H1 (cell line): ENCODE measurements at regions not wholly inside any gene's neighbourhood (a gene's known extent, or its start where the extent isn't known, plus 50 kb on each side); places are given as distances from the start of the nearest gene placed in this dataset.

ENCODE experiments used
- HDAC6 ChIP-seq: IDR thresholded peaks from one replicate; pipeline ENCODE4 v1.7.1; 2012; ENCODE audit warnings: low read depth, mild to moderate bottlenecking, inconsistent platforms, low read length, moderate library complexity
- MAFK ChIP-seq: IDR thresholded peaks from 2 replicates; pipeline ENCODE4 v1.6.1; 2012; ENCODE audit warnings: low read depth, mild to moderate bottlenecking, improper control_type of control experiment, low read length
- TBP ChIP-seq: IDR thresholded peaks from 2 replicates; pipeline ENCODE4 v1.6.1; 2011; ENCODE audit warnings: low read depth, low read length, improper control_type of control experiment
- YY1 ChIP-seq: IDR thresholded peaks from 2 replicates; pipeline ENCODE4 v1.6.1; 2011; ENCODE audit warnings: low read depth, mild to moderate bottlenecking, low read length
- TF ChIP-seq, protein P1 (sequence below): fragments of 300-600 bp; sonication (generic); IDR thresholded peaks from 2 replicates; pipeline ENCODE4 v1.7.1; 2012; ENCODE audit warnings: low read length, moderate library complexity, mild to moderate bottlenecking, inconsistent platforms; ENCODE audit not compliant: insufficient replicate concordance
- TF ChIP-seq, protein P2 (sequence below): IDR thresholded peaks from 2 replicates; pipeline ENCODE4 v1.6.1; 2012; ENCODE audit warnings: inconsistent platforms

- TF ChIP-seq, protein P1, sequence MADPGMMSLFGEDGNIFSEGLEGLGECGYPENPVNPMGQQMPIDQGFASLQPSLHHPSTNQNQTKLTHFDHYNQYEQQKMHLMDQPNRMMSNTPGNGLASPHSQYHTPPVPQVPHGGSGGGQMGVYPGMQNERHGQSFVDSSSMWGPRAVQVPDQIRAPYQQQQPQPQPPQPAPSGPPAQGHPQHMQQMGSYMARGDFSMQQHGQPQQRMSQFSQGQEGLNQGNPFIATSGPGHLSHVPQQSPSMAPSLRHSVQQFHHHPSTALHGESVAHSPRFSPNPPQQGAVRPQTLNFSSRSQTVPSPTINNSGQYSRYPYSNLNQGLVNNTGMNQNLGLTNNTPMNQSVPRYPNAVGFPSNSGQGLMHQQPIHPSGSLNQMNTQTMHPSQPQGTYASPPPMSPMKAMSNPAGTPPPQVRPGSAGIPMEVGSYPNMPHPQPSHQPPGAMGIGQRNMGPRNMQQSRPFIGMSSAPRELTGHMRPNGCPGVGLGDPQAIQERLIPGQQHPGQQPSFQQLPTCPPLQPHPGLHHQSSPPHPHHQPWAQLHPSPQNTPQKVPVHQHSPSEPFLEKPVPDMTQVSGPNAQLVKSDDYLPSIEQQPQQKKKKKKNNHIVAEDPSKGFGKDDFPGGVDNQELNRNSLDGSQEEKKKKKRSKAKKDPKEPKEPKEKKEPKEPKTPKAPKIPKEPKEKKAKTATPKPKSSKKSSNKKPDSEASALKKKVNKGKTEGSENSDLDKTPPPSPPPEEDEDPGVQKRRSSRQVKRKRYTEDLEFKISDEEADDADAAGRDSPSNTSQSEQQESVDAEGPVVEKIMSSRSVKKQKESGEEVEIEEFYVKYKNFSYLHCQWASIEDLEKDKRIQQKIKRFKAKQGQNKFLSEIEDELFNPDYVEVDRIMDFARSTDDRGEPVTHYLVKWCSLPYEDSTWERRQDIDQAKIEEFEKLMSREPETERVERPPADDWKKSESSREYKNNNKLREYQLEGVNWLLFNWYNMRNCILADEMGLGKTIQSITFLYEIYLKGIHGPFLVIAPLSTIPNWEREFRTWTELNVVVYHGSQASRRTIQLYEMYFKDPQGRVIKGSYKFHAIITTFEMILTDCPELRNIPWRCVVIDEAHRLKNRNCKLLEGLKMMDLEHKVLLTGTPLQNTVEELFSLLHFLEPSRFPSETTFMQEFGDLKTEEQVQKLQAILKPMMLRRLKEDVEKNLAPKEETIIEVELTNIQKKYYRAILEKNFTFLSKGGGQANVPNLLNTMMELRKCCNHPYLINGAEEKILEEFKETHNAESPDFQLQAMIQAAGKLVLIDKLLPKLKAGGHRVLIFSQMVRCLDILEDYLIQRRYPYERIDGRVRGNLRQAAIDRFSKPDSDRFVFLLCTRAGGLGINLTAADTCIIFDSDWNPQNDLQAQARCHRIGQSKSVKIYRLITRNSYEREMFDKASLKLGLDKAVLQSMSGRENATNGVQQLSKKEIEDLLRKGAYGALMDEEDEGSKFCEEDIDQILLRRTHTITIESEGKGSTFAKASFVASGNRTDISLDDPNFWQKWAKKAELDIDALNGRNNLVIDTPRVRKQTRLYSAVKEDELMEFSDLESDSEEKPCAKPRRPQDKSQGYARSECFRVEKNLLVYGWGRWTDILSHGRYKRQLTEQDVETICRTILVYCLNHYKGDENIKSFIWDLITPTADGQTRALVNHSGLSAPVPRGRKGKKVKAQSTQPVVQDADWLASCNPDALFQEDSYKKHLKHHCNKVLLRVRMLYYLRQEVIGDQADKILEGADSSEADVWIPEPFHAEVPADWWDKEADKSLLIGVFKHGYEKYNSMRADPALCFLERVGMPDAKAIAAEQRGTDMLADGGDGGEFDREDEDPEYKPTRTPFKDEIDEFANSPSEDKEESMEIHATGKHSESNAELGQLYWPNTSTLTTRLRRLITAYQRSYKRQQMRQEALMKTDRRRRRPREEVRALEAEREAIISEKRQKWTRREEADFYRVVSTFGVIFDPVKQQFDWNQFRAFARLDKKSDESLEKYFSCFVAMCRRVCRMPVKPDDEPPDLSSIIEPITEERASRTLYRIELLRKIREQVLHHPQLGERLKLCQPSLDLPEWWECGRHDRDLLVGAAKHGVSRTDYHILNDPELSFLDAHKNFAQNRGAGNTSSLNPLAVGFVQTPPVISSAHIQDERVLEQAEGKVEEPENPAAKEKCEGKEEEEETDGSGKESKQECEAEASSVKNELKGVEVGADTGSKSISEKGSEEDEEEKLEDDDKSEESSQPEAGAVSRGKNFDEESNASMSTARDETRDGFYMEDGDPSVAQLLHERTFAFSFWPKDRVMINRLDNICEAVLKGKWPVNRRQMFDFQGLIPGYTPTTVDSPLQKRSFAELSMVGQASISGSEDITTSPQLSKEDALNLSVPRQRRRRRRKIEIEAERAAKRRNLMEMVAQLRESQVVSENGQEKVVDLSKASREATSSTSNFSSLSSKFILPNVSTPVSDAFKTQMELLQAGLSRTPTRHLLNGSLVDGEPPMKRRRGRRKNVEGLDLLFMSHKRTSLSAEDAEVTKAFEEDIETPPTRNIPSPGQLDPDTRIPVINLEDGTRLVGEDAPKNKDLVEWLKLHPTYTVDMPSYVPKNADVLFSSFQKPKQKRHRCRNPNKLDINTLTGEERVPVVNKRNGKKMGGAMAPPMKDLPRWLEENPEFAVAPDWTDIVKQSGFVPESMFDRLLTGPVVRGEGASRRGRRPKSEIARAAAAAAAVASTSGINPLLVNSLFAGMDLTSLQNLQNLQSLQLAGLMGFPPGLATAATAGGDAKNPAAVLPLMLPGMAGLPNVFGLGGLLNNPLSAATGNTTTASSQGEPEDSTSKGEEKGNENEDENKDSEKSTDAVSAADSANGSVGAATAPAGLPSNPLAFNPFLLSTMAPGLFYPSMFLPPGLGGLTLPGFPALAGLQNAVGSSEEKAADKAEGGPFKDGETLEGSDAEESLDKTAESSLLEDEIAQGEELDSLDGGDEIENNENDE, result peak; percentile 100
- TF ChIP-seq TBP, result peak; percentile 17; the same call in 1 of the 2 replicates
- peak; percentile 66 for TF ChIP-seq YY1
- TF ChIP-seq HDAC6, result no peak
- TF ChIP-seq, protein P2, sequence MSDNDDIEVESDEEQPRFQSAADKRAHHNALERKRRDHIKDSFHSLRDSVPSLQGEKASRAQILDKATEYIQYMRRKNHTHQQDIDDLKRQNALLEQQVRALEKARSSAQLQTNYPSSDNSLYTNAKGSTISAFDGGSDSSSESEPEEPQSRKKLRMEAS, result 0 out of 2 replicates have a peak, but pooled peaks have one; percentile 32
- TF ChIP-seq MAFK, result peak; percentile 93
- TF ChIP-seq, all 59 proteins: peak for 6
These were observed 158.4 kb downstream of the CHIC2 start (continued) for GRCh38 chr4:53905941-53906377.
